ENCODE measurements at regions not wholly inside any gene's neighbourhood (a gene's known extent, or its start where the extent isn't known, plus 50 kb on each side); places are given as distances from the start of the nearest gene placed in this dataset.
A peak's percentile ranks its signal among the peaks of the same experiment; 100 is the strongest.

- Histone ChIP-seq H3K4me3 (no peak overlapping the region), H3K27ac (replicated peaks in 1 of 4) (no peak overlapping the region), H3K36me3 (no peaks in the 10 kb centered on the region), H3K4me1 (no peaks in the 10 kb centered on the region), H3K9me3 (peaks cover 0 to 9% (median 0%) of the 10 kb centered on the region in 4 donors), H3K27me3 (no peaks in the 10 kb centered on the region)
- DNase-seq (ENCODE audit: extremely low spot score), result peak; percentile 57
- intact Hi-C loops (cut with DNase I), result no loop called here
- TF ChIP-seq, protein P1, sequence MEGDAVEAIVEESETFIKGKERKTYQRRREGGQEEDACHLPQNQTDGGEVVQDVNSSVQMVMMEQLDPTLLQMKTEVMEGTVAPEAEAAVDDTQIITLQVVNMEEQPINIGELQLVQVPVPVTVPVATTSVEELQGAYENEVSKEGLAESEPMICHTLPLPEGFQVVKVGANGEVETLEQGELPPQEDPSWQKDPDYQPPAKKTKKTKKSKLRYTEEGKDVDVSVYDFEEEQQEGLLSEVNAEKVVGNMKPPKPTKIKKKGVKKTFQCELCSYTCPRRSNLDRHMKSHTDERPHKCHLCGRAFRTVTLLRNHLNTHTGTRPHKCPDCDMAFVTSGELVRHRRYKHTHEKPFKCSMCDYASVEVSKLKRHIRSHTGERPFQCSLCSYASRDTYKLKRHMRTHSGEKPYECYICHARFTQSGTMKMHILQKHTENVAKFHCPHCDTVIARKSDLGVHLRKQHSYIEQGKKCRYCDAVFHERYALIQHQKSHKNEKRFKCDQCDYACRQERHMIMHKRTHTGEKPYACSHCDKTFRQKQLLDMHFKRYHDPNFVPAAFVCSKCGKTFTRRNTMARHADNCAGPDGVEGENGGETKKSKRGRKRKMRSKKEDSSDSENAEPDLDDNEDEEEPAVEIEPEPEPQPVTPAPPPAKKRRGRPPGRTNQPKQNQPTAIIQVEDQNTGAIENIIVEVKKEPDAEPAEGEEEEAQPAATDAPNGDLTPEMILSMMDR (IDR thresholded peaks at IDR 0.05), result no peak
- TF ChIP-seq EP300 (IDR thresholded peaks at IDR 0.05), result no peak
- TF ChIP-seq POLR2AphosphoS5 (IDR thresholded peaks at IDR 0.05), result no peak
- no peak for TF ChIP-seq POLR2A (IDR thresholded peaks at IDR 0.05; ENCODE audit: low read depth)
- WGBS, result 88% methylated on average over 9 of the region's 9 CpGs
Observed at GRCh38 chr5:148897842-148898241, 71.4 kb downstream of the ADRB2 start.

DNA sequence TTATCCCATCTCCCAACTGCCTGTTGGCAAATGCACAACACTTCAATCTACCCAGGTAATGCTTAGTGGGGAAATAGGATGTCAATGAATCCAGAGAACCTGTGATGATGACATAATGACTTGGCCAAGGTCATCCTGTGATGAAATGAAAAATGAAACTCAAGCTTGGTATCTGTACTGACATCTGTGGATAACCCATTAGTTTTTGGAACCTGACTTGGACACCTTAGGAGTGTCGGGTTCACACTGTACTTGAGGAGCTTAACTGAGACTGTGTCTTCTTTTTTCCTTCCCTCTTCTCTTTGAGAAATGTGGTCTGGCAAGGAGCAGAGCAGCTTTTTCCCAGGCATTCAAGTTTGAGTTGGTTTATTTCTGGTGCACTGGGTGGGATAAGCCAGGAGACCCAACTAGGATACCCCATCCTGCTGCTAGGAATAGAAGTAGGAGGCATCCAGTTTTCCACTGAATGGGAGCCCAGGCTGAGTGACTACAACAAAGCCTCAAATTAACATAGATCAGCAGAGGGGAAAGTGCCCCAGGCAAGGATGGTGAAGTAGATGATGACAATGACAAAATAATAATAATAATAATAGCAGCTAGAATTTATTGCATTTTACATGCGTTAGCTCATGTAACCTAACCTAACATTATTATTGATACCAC is 72.1 kb downstream of the ADRB2 start:
- no peak overlapping the region for H3K4me3 ChIP-seq
- no peaks in the 10 kb centered on the region for H3K36me3 ChIP-seq
- H3K4me1 ChIP-seq, result peaks cover 0 to 4% (median 0%) of the 10 kb centered on the region in 4 donors
- TF ChIP-seq, protein P1 (IDR thresholded peaks at IDR 0.05), result no peak
- H3K27me3 ChIP-seq, result no peaks in the 10 kb centered on the region
- 91% methylated on average over 2 of the region's 2 CpGs for WGBS
- peaks cover 0 to 9% (median 0%) of the 10 kb centered on the region in 4 donors for H3K9me3 ChIP-seq
- no peak overlapping the region for H3K27ac ChIP-seq (replicated peaks in 1 of 4)
- intact Hi-C loops (cut with DNase I), result no loop called here
- no peak for DNase-seq (ENCODE audit: extremely low spot score)

DNA sequence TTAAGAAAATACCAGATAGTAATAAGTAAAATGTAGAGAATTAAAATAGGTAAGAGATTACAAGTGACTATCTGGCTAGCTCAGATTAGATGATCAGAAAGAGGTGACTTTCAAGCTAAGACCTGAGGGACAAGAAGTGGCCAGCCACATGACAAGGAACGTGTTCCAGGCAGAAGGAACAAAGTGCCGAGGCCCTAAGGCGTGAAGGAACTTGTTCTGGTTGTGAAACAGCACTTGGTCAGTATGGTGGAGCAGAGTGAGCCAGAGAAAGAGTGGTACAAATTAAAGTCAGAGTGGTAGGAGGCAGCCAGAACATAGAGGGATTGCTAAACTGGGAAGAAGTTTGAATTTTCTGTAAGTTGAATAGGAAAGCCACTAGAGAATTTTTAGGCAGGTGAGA is 73.6 kb downstream of the ADRB2 start:
- H3K27ac ChIP-seq (replicated peaks in 1 of 4), result no peak overlapping the region
- WGBS, result 75% methylated on average over 3 of the region's 3 CpGs
- no peak for TF ChIP-seq POLR2AphosphoS5 (IDR thresholded peaks at IDR 0.05)
- TF ChIP-seq, protein P1 (IDR thresholded peaks at IDR 0.05), result no peak
- no peak for TF ChIP-seq POLR2A (IDR thresholded peaks at IDR 0.05; ENCODE audit: low read depth)
- TF ChIP-seq EP300 (IDR thresholded peaks at IDR 0.05), result no peak
- DNase-seq (ENCODE audit: extremely low spot score), result no peak
- peaks cover 0 to 19% (median 11%) of the 10 kb centered on the region in 4 donors for H3K4me1 ChIP-seq
- no peaks in the 10 kb centered on the region for H3K27me3 ChIP-seq
- no peaks in the 10 kb centered on the region for H3K36me3 ChIP-seq
- intact Hi-C loops (cut with DNase I), result no loop called here
- no peak overlapping the region for H3K4me3 ChIP-seq
- H3K9me3 ChIP-seq, result no peaks in the 10 kb centered on the region

GRCh38 chr5:148902478-148902877 is 76.1 kb downstream of the ADRB2 start:
- H3K9me3 ChIP-seq, result no peaks in the 10 kb centered on the region
- H3K27ac ChIP-seq (replicated peaks in 1 of 4), result no peak overlapping the region
- intact Hi-C loops (cut with DNase I), result no loop called here
- H3K4me3 ChIP-seq, result no peak overlapping the region
- TF ChIP-seq, protein P1 (IDR thresholded peaks at IDR 0.05), result no peak
- TF ChIP-seq POLR2AphosphoS5 (IDR thresholded peaks at IDR 0.05) (no peak), EP300 (IDR thresholded peaks at IDR 0.05) (no peak), POLR2A (IDR thresholded peaks at IDR 0.05; ENCODE audit: low read depth) (no peak)
- no peak for DNase-seq (ENCODE audit: extremely low spot score)
- no peaks in the 10 kb centered on the region for H3K36me3 ChIP-seq
- peaks cover 0 to 28% (median 17%) of the 10 kb centered on the region in 4 donors for H3K4me1 ChIP-seq
- H3K27me3 ChIP-seq, result no peaks in the 10 kb centered on the region
- 76% methylated on average over 2 of the region's 2 CpGs for WGBS

- intact Hi-C loops (cut with DNase I), result no loop called here
- H3K4me3 ChIP-seq, result no peak overlapping the region
- H3K9me3 ChIP-seq, result no peaks in the 10 kb centered on the region
- H3K4me1 ChIP-seq, result peaks cover 0 to 28% (median 18%) of the 10 kb centered on the region in 4 donors
- no peak for DNase-seq (ENCODE audit: extremely low spot score)
- TF ChIP-seq POLR2AphosphoS5 (IDR thresholded peaks at IDR 0.05) (no peak), EP300 (IDR thresholded peaks at IDR 0.05) (no peak), POLR2A (IDR thresholded peaks at IDR 0.05; ENCODE audit: low read depth) (no peak)
- TF ChIP-seq, protein P1 (IDR thresholded peaks at IDR 0.05), result no peak
- WGBS, result 95% methylated on average over 2 of the region's 2 CpGs
- H3K27ac ChIP-seq (replicated peaks in 1 of 4), result peak overlapping the region in 2 of 4 donors; percentile 64 to 68
- H3K36me3 ChIP-seq, result no peaks in the 10 kb centered on the region
- H3K27me3 ChIP-seq, result no peaks in the 10 kb centered on the region
Observed at GRCh38 chr5:148903587-148903986, 77.2 kb downstream of the ADRB2 start.

Measured in esophagus muscularis mucosa (tissue), 4 donors.